B cell (primary cell): ENCODE measurements at regions not wholly inside any gene's neighbourhood (a gene's known extent, or its start where the extent isn't known, plus 50 kb on each side); places are given as distances from the start of the nearest gene placed in this dataset.
"Not testable (repeated sequence)": the region's sequence is repeated elsewhere in the genome, so short reads cannot be mapped to it uniquely, and the experiment has no call there.

Experiments used
- ATAC-seq: fragments of 200-7000 bp; cut with Tn5 transposase; one replicate; pipeline ENCODE4 v1.10.0; 2021; ENCODE audit warnings: low read depth, mild to moderate bottlenecking, moderate number of reproducible peaks, moderate library complexity
- CTCF ChIA-PET: fragments of 350-600 bp; sonication (Branson Sonifier 250); formaldehyde crosslinking; loops from one replicate; lab custom pipeline; 2021; ENCODE audit warnings: antibody characterized with exemption, inconsistent platforms; lab: Charles Lee
- POLR2A ChIA-PET: fragments of 350-600 bp; sonication (Branson Sonifier 250); formaldehyde crosslinking; loops from one replicate; lab custom pipeline; 2021; ENCODE audit warnings: antibody characterized with exemption; lab: Charles Lee
- DNase-seq: peaks from one replicate; pipeline ENCODE4 v3.0.0; 2013
- H2AFZ ChIP-seq: 2 replicates; pipeline ENCODE4 v1.6.1; 2012; ENCODE audit warnings: mild to moderate bottlenecking, low read depth, low read length; ENCODE audit not compliant: insufficient read depth, poor library complexity, severe bottlenecking
- H3K27ac ChIP-seq, 2 donors: 1 replicate in 1 of 2; 2 replicates in 1 of 2; pipeline ENCODE4 v1.5.1; 2012 to 2013; ENCODE audit warnings: low read length in 2 of 2, mild to moderate bottlenecking in 2 of 2, moderate library complexity in 1 of 2
- H3K27me3 ChIP-seq, 4 experiments: fragments of 200-600 bp in 1 of 4; sonication (generic) in 1 of 4; replicated peaks in 1 of 4; 1 replicate in 2 of 4; 2 replicates in 2 of 4; pipeline versions ENCODE4 v1.6.1 to v1.7.0; 2013 to 2016; ENCODE audit warnings: low read length in 3 of 4, mild to moderate bottlenecking in 2 of 4, mixed read lengths in 1 of 4, moderate library complexity in 1 of 4; ENCODE audit not compliant: insufficient read depth in 4 of 4, control insufficient read depth in 3 of 4; ENCODE audit errors: control extremely low read depth in 1 of 4
- H3K36me3 ChIP-seq, 2 experiments: replicated peaks in 1 of 2; 1 replicate in 1 of 2; 2 replicates in 1 of 2; pipeline versions ENCODE4 v1.6.1 to v1.7.1; 2013; ENCODE audit warnings: low read length in 1 of 2; ENCODE audit not compliant: insufficient read depth in 2 of 2, control insufficient read depth in 1 of 2; ENCODE audit errors: control extremely low read depth in 1 of 2, extremely low read depth in 1 of 2
- H3K4me1 ChIP-seq, 2 donors: fragments of 200-600 bp in 1 of 2; sonication (generic) in 1 of 2; 1 replicate in 1 of 2; 2 replicates in 1 of 2; pipeline versions ENCODE4 v1.5.1 to v1.6.1; 2013 to 2017; ENCODE audit warnings: low read length in 2 of 2; ENCODE audit not compliant: control insufficient read depth in 2 of 2, insufficient read depth in 2 of 2
- H3K4me2 ChIP-seq: replicated peaks from 2 replicates; pipeline ENCODE3; 2012; ENCODE audit warnings: mild to moderate bottlenecking, low read depth, low read length; ENCODE audit not compliant: poor library complexity, severe bottlenecking
- H3K4me3 ChIP-seq, 5 experiments: fragments of 200-600 bp in 1 of 5; sonication (generic) in 1 of 5; 1 replicate in 3 of 5; 2 replicates in 2 of 5; pipeline versions ENCODE4 v1.5.1 to v1.7.0; 2011 to 2016; ENCODE audit warnings: low read length in 4 of 5, mild to moderate bottlenecking in 4 of 5, low read depth in 2 of 5, control low read depth in 1 of 5, moderate library complexity in 1 of 5; ENCODE audit not compliant: insufficient read depth in 1 of 5; ENCODE audit errors: control extremely low read depth in 1 of 5, extremely low read depth in 1 of 5
- H3K79me2 ChIP-seq: fragments of 200-600 bp; sonication (generic); one replicate; pipeline ENCODE4 v1.6.0; 2016; ENCODE audit warnings: low read length; ENCODE audit not compliant: control insufficient read depth, insufficient read depth
- H3K9ac ChIP-seq: fragments of 200-600 bp; sonication (generic); 2 replicates; pipeline ENCODE4 v1.6.1; 2017; ENCODE audit warnings: mild to moderate bottlenecking, low read length, moderate library complexity
- H3K9me3 ChIP-seq, 3 donors: one replicate each; pipeline versions ENCODE4 v1.6.1 to v1.7.1; 2013; ENCODE audit warnings: low read length in 2 of 3; ENCODE audit not compliant: control insufficient read depth in 2 of 3, insufficient read depth in 1 of 3; ENCODE audit errors: control extremely low read depth in 1 of 3
- H4K20me1 ChIP-seq: 2 replicates; pipeline ENCODE4 v1.6.0; 2012; ENCODE audit warnings: mild to moderate bottlenecking, low read length; ENCODE audit not compliant: insufficient read depth, control insufficient read depth, poor library complexity, severe bottlenecking
- H3K27ac Mint-ChIP-seq: one replicate; pipeline ENCODE4 v1.8.0; 2021; ENCODE audit warnings: mixed read lengths
- H3K27me3 Mint-ChIP-seq: one replicate; pipeline ENCODE4 v1.8.0; 2021; ENCODE audit warnings: mixed read lengths
- H3K4me1 Mint-ChIP-seq: one replicate; pipeline ENCODE4 v1.8.0; 2021; ENCODE audit warnings: mixed read lengths
- H3K4me3 Mint-ChIP-seq: one replicate; pipeline ENCODE4 v1.8.0; 2021; ENCODE audit warnings: mixed read lengths
- H3K9me3 Mint-ChIP-seq: one replicate; pipeline ENCODE4 v1.8.0; 2022; ENCODE audit warnings: mixed read lengths; ENCODE audit not compliant: insufficient read depth
- intact Hi-C: fragments of 100-400 bp; cut with micrococcal nuclease; formaldehyde crosslinking; loops from one replicate; pipeline ENCODE4 v1.10.0; 2022

GRCh38 chr10:47578547-47578946 is 55.1 kb upstream of the AGAP9 start:
- H3K27me3 ChIP-seq, ATAC-seq, H3K79me2 ChIP-seq, H3K4me2 ChIP-seq, H2AFZ ChIP-seq, CTCF ChIA-PET, H3K27ac ChIP-seq, POLR2A ChIA-PET, H3K9ac ChIP-seq, H4K20me1 ChIP-seq, H3K4me1 Mint-ChIP-seq, intact Hi-C loops, H3K4me1 ChIP-seq, H3K4me3 ChIP-seq, H3K4me3 Mint-ChIP-seq, H3K27ac Mint-ChIP-seq, H3K9me3 Mint-ChIP-seq, H3K36me3 ChIP-seq, DNase-seq, H3K27me3 Mint-ChIP-seq, H3K9me3 ChIP-seq: not testable (repeated sequence)
